Testis (tissue), 2 donors: ENCODE measurements at regions not wholly inside any gene's neighbourhood (a gene's known extent, or its start where the extent isn't known, plus 50 kb on each side); places are given as distances from the start of the nearest gene placed in this dataset.

Experiments used
- DNase-seq: peaks from one replicate; pipeline ENCODE4 v3.0.0-alpha.2; 2019
- H3K27ac ChIP-seq, 2 donors: fragments of 200-600 bp; sonication (generic); one replicate each; pipeline ENCODE4 v1.5.1; 2019
- H3K27me3 ChIP-seq: fragments of 200-600 bp; sonication (generic); one replicate; pipeline ENCODE4 v1.5.1; 2019
- H3K36me3 ChIP-seq: fragments of 200-600 bp; sonication (generic); one replicate; pipeline ENCODE4 v1.5.1; 2017; ENCODE audit warnings: low read depth; ENCODE audit errors: missing control alignments
- H3K4me1 ChIP-seq: fragments of 200-600 bp; sonication (generic); one replicate; pipeline ENCODE4 v1.5.1; 2019
- H3K4me3 ChIP-seq, 2 donors: fragments of 200-600 bp; sonication (generic); one replicate each; pipeline ENCODE4 v1.5.1; 2017 to 2019
- H3K9me3 ChIP-seq: fragments of 200-600 bp; sonication (generic); one replicate; pipeline ENCODE4 v1.5.1; 2017
- POLR2A ChIP-seq: fragments of 450-650 bp; IDR thresholded peaks from one replicate; pipeline ENCODE4 v1.6.1; 2017; ENCODE audit warnings: antibody characterized with exemption, mild to moderate bottlenecking, moderate library complexity
- WGBS, 2 donors: methylation state at CpG; one replicate each; pipeline ENCODE4 v1.1.5; 2018; 5-methylcytosine and 5-hydroxymethylcytosine counted together
- intact Hi-C: fragments of 100-400 bp; cut with DNase I; formaldehyde crosslinking; loops from one replicate; pipeline ENCODE4 v1.15.1; 2023; ENCODE audit warnings: low total_unique reads
- TF ChIP-seq, protein P1 (sequence below), 3 experiments: fragments of 450-650 bp in 2 of 3; fragments of 200-600 bp in 1 of 3; sonication (generic) in 1 of 3; IDR thresholded peaks; one replicate each; pipeline ENCODE4 v1.5.1; 2016 to 2019; ENCODE audit warnings: antibody characterized with exemption in 3 of 3, mild to moderate bottlenecking in 2 of 3, moderate library complexity in 1 of 3

GRCh38 chr14:98391061-98391460, 880.9 kb downstream of the BCL11B start:
- Histone ChIP-seq H3K4me3 (no peak overlapping the region), H3K27ac (no peak overlapping the region), H3K27me3 (no peaks in the 10 kb centered on the region), H3K4me1 (no peaks in the 10 kb centered on the region), H3K9me3 (no peaks in the 10 kb centered on the region), H3K36me3 (no peaks in the 10 kb centered on the region)
- 80 to 86% methylated on average over 3 of the region's 3 CpGs for WGBS, 2 donors
- TF ChIP-seq, protein P1, sequence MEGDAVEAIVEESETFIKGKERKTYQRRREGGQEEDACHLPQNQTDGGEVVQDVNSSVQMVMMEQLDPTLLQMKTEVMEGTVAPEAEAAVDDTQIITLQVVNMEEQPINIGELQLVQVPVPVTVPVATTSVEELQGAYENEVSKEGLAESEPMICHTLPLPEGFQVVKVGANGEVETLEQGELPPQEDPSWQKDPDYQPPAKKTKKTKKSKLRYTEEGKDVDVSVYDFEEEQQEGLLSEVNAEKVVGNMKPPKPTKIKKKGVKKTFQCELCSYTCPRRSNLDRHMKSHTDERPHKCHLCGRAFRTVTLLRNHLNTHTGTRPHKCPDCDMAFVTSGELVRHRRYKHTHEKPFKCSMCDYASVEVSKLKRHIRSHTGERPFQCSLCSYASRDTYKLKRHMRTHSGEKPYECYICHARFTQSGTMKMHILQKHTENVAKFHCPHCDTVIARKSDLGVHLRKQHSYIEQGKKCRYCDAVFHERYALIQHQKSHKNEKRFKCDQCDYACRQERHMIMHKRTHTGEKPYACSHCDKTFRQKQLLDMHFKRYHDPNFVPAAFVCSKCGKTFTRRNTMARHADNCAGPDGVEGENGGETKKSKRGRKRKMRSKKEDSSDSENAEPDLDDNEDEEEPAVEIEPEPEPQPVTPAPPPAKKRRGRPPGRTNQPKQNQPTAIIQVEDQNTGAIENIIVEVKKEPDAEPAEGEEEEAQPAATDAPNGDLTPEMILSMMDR (IDR thresholded peaks at IDR 0.05), result no peak
- no peak for TF ChIP-seq POLR2A
- no peak for DNase-seq
- intact Hi-C loops, result no loop called here

GRCh38 chr14:98393527-98393926, 878.5 kb downstream of the BCL11B start:
- no peaks in the 10 kb centered on the region for H3K36me3 ChIP-seq
- TF ChIP-seq, protein P1 (IDR thresholded peaks at IDR 0.05), result no peak
- DNase-seq, result no peak
- H3K27me3 ChIP-seq, result no peaks in the 10 kb centered on the region
- H3K4me3 ChIP-seq, result no peak overlapping the region
- H3K9me3 ChIP-seq, result no peaks in the 10 kb centered on the region
- WGBS, 2 donors, result 82 to 85% methylated on average over 4 of the region's 4 CpGs
- H3K4me1 ChIP-seq, result no peaks in the 10 kb centered on the region
- H3K27ac ChIP-seq, result no peak overlapping the region
- intact Hi-C loops, result no loop called here

DNA sequence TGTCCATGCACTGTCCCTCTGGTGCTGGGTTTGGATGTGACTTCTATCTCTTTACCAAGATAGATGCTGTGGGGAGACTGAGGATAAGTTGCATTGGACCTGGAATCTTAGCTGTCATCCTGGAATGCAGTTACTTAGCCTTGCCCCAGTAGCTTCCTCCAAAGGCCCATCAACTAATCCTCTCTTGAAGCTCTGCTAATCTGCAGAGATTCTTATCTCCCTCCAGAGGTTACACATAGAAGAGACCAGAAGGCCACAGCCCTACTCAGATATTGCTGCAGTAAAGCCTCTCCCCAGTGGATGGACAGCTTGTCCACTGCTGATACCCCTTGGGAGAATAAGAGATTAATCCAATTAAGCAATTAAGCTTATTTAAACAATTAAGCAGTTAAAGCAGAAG, 867.2 kb downstream of the BCL11B start:
- DNase-seq, result no peak
- Histone ChIP-seq H3K4me1 (no peaks in the 10 kb centered on the region), H3K9me3 (no peaks in the 10 kb centered on the region), H3K27ac (no peak overlapping the region), H3K36me3 (no peaks in the 10 kb centered on the region), H3K4me3 (no peak overlapping the region), H3K27me3 (no peaks in the 10 kb centered on the region)
- intact Hi-C loops, result no loop called here
- TF ChIP-seq, protein P1 (IDR thresholded peaks at IDR 0.05), result no peak
- no peak for TF ChIP-seq POLR2A

DNA sequence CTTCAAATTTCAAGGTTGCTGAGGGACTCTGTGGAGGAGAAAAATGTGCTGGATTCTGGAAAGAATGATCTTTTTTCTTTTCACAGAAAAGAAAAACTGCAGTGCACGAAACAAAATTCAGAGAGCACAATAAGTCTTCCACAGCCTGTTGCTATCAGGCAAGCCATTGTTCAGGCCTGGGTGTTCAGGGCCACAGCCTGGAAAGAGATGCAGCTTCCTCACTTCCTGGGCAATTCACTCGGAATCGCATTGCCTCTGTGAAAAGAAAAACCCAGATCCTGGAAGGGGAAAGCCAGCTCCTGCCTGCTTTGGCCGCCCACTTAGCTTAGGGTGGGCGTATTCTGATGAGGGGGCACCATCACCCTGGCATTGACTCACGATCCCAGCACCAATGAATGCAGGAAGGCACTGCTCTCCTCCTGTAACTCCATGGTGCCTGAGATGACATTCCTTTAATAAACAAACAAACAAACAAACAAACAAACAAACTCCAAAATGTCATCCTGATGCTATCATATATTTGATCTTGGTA, 863.9 kb downstream of the BCL11B start:
- no peak for DNase-seq
- no peak overlapping the region for H3K4me3 ChIP-seq
- no peaks in the 10 kb centered on the region for H3K9me3 ChIP-seq
- H3K36me3 ChIP-seq, result no peaks in the 10 kb centered on the region
- H3K27me3 ChIP-seq, result no peaks in the 10 kb centered on the region
- WGBS, 2 donors, result 49 to 51% methylated on average over 6 of the region's 6 CpGs
- intact Hi-C loops, result no loop called here
- no peak overlapping the region for H3K27ac ChIP-seq
- TF ChIP-seq, protein P1 (IDR thresholded peaks at IDR 0.05), result no peak
- no peak for TF ChIP-seq POLR2A
- no peaks in the 10 kb centered on the region for H3K4me1 ChIP-seq

GRCh38 chr14:98408713-98409112, 863.3 kb downstream of the BCL11B start:
- intact Hi-C loops, result no loop called here
- H3K4me1 ChIP-seq, result no peaks in the 10 kb centered on the region
- H3K27me3 ChIP-seq, result no peaks in the 10 kb centered on the region
- TF ChIP-seq POLR2A, result no peak
- no peaks in the 10 kb centered on the region for H3K36me3 ChIP-seq
- no peak overlapping the region for H3K27ac ChIP-seq
- no peak for DNase-seq
- no peaks in the 10 kb centered on the region for H3K9me3 ChIP-seq
- no peak overlapping the region for H3K4me3 ChIP-seq
- 84 to 85% methylated on average over 6 of the region's 6 CpGs for WGBS, 2 donors
